HL-60 (cell line): ENCODE measurements at regions not wholly inside any gene's neighbourhood (a gene's known extent, or its start where the extent isn't known, plus 50 kb on each side); places are given as distances from the start of the nearest gene placed in this dataset.
"Not testable (repeated sequence)": the region's sequence is repeated elsewhere in the genome, so short reads cannot be mapped to it uniquely, and the experiment has no call there.

Source experiments
- DNase-seq, 2 experiments: peaks; one replicate each; pipeline ENCODE4 v3.0.0-alpha.2; 2010 to 2020; ENCODE audit warnings: low read depth in 1 of 2, low spot score in 1 of 2
- H3K27ac ChIP-seq: fragments of 250-450 bp; sonication (Bioruptor Pico); replicated peaks from 2 replicates; pipeline ENCODE4 v1.5.1; 2020; ENCODE audit warnings: mild to moderate bottlenecking, moderate library complexity
- H3K27me3 ChIP-seq: fragments of 250-450 bp; sonication (Bioruptor Pico); 2 replicates; pipeline ENCODE4 v1.5.1; 2021; ENCODE audit warnings: mild to moderate bottlenecking, moderate library complexity; ENCODE audit not compliant: insufficient read depth, poor library complexity, severe bottlenecking
- H3K4me3 ChIP-seq: replicated peaks from 2 replicates; pipeline ENCODE4 v1.5.1; 2011; ENCODE audit warnings: mild to moderate bottlenecking, control low read depth, low read length; ENCODE audit not compliant: insufficient read depth
- GABPA ChIP-seq: IDR thresholded peaks from 2 replicates; pipeline ENCODE4 v1.6.1; 2012; ENCODE audit warnings: low read depth
- POLR2AphosphoS5 ChIP-seq: IDR thresholded peaks from 2 replicates; pipeline ENCODE4 v1.6.1; 2012; ENCODE audit warnings: low read depth
- REST ChIP-seq: IDR thresholded peaks from 2 replicates; pipeline ENCODE4 v1.6.1; 2012; ENCODE audit warnings: low read depth; ENCODE audit not compliant: insufficient replicate concordance
- SPI1 ChIP-seq: IDR thresholded peaks from 2 replicates; pipeline ENCODE4 v1.6.1; 2012; ENCODE audit warnings: low read depth, mild to moderate bottlenecking, borderline replicate concordance
- TF ChIP-seq, protein P1 (sequence below): IDR thresholded peaks from one replicate; pipeline ENCODE4 v1.5.1; 2011; ENCODE audit warnings: low read length, control low read depth, inconsistent platforms; ENCODE audit not compliant: insufficient read depth

GRCh38 chr6:23547851-23548250 lies 578.2 kb upstream of the NRSN1 start:
- Histone ChIP-seq H3K27me3 (no peaks in the 10 kb centered on the region), H3K4me3 (no peak overlapping the region), H3K27ac (no peak overlapping the region)
- no peak for DNase-seq
- no peak for TF ChIP-seq POLR2AphosphoS5
- TF ChIP-seq, protein P1, sequence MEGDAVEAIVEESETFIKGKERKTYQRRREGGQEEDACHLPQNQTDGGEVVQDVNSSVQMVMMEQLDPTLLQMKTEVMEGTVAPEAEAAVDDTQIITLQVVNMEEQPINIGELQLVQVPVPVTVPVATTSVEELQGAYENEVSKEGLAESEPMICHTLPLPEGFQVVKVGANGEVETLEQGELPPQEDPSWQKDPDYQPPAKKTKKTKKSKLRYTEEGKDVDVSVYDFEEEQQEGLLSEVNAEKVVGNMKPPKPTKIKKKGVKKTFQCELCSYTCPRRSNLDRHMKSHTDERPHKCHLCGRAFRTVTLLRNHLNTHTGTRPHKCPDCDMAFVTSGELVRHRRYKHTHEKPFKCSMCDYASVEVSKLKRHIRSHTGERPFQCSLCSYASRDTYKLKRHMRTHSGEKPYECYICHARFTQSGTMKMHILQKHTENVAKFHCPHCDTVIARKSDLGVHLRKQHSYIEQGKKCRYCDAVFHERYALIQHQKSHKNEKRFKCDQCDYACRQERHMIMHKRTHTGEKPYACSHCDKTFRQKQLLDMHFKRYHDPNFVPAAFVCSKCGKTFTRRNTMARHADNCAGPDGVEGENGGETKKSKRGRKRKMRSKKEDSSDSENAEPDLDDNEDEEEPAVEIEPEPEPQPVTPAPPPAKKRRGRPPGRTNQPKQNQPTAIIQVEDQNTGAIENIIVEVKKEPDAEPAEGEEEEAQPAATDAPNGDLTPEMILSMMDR, result no peak
- no peak for TF ChIP-seq SPI1
- no peak for TF ChIP-seq GABPA
- TF ChIP-seq REST, result no peak

DNA sequence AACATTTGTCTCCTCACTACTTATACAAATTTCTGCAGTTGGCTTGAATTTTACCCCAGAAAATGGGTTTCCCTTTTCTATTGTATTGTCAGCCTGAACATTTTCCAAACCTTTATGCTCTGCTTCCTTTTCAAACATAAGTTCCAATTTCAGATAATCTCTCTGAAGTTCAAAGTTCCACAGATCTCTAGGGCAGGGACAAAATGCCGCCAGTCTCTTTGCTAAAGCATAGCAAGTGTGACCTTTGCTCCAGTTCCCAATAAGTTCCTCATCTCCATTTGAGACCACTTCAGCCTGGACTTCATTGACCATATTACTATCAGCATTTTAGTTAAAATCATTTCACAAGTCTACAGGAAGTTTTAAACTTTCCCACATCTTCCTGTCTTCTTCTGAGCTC lies 571.1 kb upstream of the NRSN1 start:
- H3K4me3 ChIP-seq, H3K27ac ChIP-seq, DNase-seq, H3K27me3 ChIP-seq: not testable (repeated sequence)

GRCh38 chr6:23559587-23560343 lies 566.2 kb upstream of the NRSN1 start:
- Histone ChIP-seq H3K4me3 (no peak overlapping the region), H3K27me3 (no peaks in the 10 kb centered on the region), H3K27ac (no peak overlapping the region)
- TF ChIP-seq REST, result no peak
- TF ChIP-seq SPI1, result no peak
- TF ChIP-seq, protein P1, result no peak
- no peak for TF ChIP-seq GABPA
- TF ChIP-seq POLR2AphosphoS5, result no peak
- DNase-seq, result no peak

- H3K4me3 ChIP-seq, result no peak overlapping the region
- TF ChIP-seq GABPA (no peak), SPI1 (no peak), POLR2AphosphoS5 (no peak), REST (no peak)
- TF ChIP-seq, protein P1, result no peak
- H3K27ac ChIP-seq, result no peak overlapping the region
- no peak for DNase-seq
- H3K27me3 ChIP-seq, result no peaks in the 10 kb centered on the region
Observed at GRCh38 chr6:23561732-23562131, 564.3 kb upstream of the NRSN1 start.
